Prostate gland (tissue), 2 donors: ENCODE measurements at regions not wholly inside any gene's neighbourhood (a gene's known extent, or its start where the extent isn't known, plus 50 kb on each side); places are given as distances from the start of the nearest gene placed in this dataset.

ENCODE experiments used
- POLR2A ChIP-seq: fragments of 450-650 bp; IDR thresholded peaks from one replicate; pipeline ENCODE4 v1.6.1; 2016; ENCODE audit warnings: antibody characterized with exemption, mild to moderate bottlenecking
- POLR2AphosphoS5 ChIP-seq: sonication (generic); formaldehyde crosslinking; IDR thresholded peaks from one replicate; pipeline ENCODE4 v1.6.1; 2017; ENCODE audit warnings: antibody characterized with exemption
- TF ChIP-seq, protein P1 (sequence below), 4 experiments: fragments of 200-600 bp in 2 of 4; fragments of 450-650 bp in 2 of 4; sonication (generic) in 2 of 4; IDR thresholded peaks; 1 replicate in 3 of 4; 2 replicates in 1 of 4; pipeline ENCODE4 v1.5.1; 2016 to 2019; ENCODE audit warnings: antibody characterized with exemption in 4 of 4, mild to moderate bottlenecking in 2 of 4, moderate library complexity in 2 of 4

DNA sequence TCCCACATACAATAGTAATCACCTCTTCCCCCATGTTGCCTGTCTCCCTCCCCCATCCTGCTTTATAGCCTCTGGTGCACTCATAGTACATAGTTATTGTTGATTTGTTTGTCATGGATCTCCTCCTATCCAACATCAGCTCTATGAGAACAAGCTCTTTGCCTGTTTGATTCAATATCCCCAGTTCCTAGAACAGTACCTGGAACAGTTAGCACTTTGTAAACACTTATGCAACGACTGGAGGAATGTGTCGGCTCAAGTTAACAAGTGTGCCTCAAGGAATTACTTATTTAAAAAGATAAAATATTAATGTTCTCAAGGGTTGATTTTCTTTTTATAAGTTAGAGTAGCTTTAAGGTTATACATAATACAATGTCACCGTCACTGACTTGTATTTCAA is 271.6 kb upstream of the KAZN start:
- TF ChIP-seq POLR2AphosphoS5 (no peak), POLR2A (no peak)
- TF ChIP-seq, protein P1, sequence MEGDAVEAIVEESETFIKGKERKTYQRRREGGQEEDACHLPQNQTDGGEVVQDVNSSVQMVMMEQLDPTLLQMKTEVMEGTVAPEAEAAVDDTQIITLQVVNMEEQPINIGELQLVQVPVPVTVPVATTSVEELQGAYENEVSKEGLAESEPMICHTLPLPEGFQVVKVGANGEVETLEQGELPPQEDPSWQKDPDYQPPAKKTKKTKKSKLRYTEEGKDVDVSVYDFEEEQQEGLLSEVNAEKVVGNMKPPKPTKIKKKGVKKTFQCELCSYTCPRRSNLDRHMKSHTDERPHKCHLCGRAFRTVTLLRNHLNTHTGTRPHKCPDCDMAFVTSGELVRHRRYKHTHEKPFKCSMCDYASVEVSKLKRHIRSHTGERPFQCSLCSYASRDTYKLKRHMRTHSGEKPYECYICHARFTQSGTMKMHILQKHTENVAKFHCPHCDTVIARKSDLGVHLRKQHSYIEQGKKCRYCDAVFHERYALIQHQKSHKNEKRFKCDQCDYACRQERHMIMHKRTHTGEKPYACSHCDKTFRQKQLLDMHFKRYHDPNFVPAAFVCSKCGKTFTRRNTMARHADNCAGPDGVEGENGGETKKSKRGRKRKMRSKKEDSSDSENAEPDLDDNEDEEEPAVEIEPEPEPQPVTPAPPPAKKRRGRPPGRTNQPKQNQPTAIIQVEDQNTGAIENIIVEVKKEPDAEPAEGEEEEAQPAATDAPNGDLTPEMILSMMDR (IDR thresholded peaks at IDR 0.05), result no peak
